Astrocyte (in vitro differentiated cells and primary cell): ENCODE measurements at regions not wholly inside any gene's neighbourhood (a gene's known extent, or its start where the extent isn't known, plus 50 kb on each side); places are given as distances from the start of the nearest gene placed in this dataset.
"Not testable (repeated sequence)": the region's sequence is repeated elsewhere in the genome, so short reads cannot be mapped to it uniquely, and the experiment has no call there.

Source experiments
- DNase-seq: peaks from one replicate; pipeline ENCODE4 v3.0.0-alpha.2; 2010; ENCODE audit warnings: low read depth
- FAIRE-seq: peaks from 2 replicates; lab custom pipeline; 2011; peaks lifted over from hg19 to GRCh38; lab: Jason Lieb, UNC
- H2AFZ ChIP-seq: 2 replicates; pipeline ENCODE4 v1.6.0; 2012; ENCODE audit warnings: low read depth, low read length, inconsistent platforms
- H3K27ac ChIP-seq: 2 replicates; pipeline ENCODE4 v1.5.1; 2011; ENCODE audit warnings: low read depth, low read length, inconsistent platforms
- H3K27me3 ChIP-seq: 2 replicates; pipeline ENCODE4 v1.6.0; 2011; ENCODE audit warnings: low read length, inconsistent platforms; ENCODE audit not compliant: insufficient read depth
- H3K36me3 ChIP-seq: 2 replicates; pipeline ENCODE4 v1.5.1; 2011; ENCODE audit warnings: low read length, inconsistent platforms; ENCODE audit not compliant: insufficient read depth
- H3K4me1 ChIP-seq: 2 replicates; pipeline ENCODE4 v1.5.1; 2011; ENCODE audit warnings: low read length, inconsistent platforms; ENCODE audit not compliant: insufficient read depth
- H3K4me2 ChIP-seq: 2 replicates; pipeline ENCODE4 v1.6.0; 2012; ENCODE audit warnings: low read length, inconsistent platforms
- H3K4me3 ChIP-seq: 2 replicates; pipeline ENCODE4 v1.5.1; 2011; ENCODE audit warnings: low read depth, mild to moderate bottlenecking, low read length, inconsistent platforms; ENCODE audit not compliant: insufficient read depth
- H3K79me2 ChIP-seq: 2 replicates; pipeline ENCODE4 v1.6.0; 2012; ENCODE audit warnings: mild to moderate bottlenecking, low read length, inconsistent platforms; ENCODE audit not compliant: insufficient read depth
- H3K9ac ChIP-seq: 2 replicates; pipeline ENCODE4 v1.6.0; 2012; ENCODE audit warnings: mild to moderate bottlenecking, low read length, inconsistent platforms
- H3K9me3 ChIP-seq: 2 replicates; pipeline ENCODE4 v1.5.1; 2012; ENCODE audit warnings: low read depth, mild to moderate bottlenecking, low read length, inconsistent platforms; ENCODE audit not compliant: insufficient read depth
- H4K20me1 ChIP-seq: 2 replicates; pipeline ENCODE4 v1.6.0; 2012; ENCODE audit warnings: low read length, inconsistent platforms; ENCODE audit not compliant: insufficient read depth
- H3K27ac Mint-ChIP-seq: one replicate; pipeline ENCODE4 v1.8.0; 2021; ENCODE audit warnings: mild to moderate bottlenecking, mixed read lengths; ENCODE audit not compliant: unreplicated experiment
- H3K27me3 Mint-ChIP-seq: one replicate; pipeline ENCODE4 v1.8.0; 2021; ENCODE audit warnings: low read depth, mixed read lengths; ENCODE audit not compliant: unreplicated experiment
- H3K36me3 Mint-ChIP-seq: one replicate; pipeline ENCODE4 v1.8.0; 2021; ENCODE audit warnings: low read depth, mixed read lengths; ENCODE audit not compliant: unreplicated experiment
- H3K4me1 Mint-ChIP-seq: one replicate; pipeline ENCODE4 v1.8.0; 2021; ENCODE audit warnings: low read depth, mixed read lengths; ENCODE audit not compliant: unreplicated experiment
- H3K4me3 Mint-ChIP-seq: one replicate; pipeline ENCODE4 v1.8.0; 2021; ENCODE audit warnings: mild to moderate bottlenecking, moderate library complexity, mixed read lengths; ENCODE audit not compliant: unreplicated experiment
- H3K9me3 Mint-ChIP-seq: one replicate; pipeline ENCODE4 v1.8.0; 2021; ENCODE audit warnings: mild to moderate bottlenecking, mixed read lengths; ENCODE audit not compliant: unreplicated experiment
- EZH2 ChIP-seq: IDR thresholded peaks from 2 replicates; pipeline ENCODE4 v1.6.1; 2012; ENCODE audit warnings: mild to moderate bottlenecking, low read length, inconsistent platforms; ENCODE audit not compliant: insufficient read depth
- TF ChIP-seq, protein P1 (sequence below): IDR thresholded peaks from 2 replicates; pipeline ENCODE4 v1.5.1; 2011; ENCODE audit warnings: low read depth, mild to moderate bottlenecking, inconsistent platforms, low read length, moderate library complexity; ENCODE audit not compliant: insufficient read depth

DNA sequence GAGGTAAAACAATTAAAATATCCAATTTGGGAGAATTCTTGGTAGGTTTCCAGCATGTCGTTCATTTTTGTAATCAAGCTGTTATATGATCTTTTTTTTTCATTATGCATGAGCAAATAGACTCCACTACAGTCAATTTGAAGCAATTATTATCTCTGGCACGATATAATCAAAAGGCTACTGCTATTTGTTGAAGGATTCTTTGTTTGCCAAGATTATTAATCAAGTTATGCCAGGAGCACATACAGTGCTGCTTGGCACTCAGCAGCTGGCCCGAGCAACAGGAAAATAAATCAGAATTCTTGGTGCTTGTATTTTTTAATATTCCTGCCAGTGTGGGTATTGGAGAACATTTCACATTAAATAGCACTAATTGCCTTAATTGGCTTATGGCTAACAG is 279.5 kb downstream of the RND3 start:
- DNase-seq = no peak
- FAIRE-seq = no peak
- Histone ChIP-seq H3K9me3 (no peaks in the 10 kb centered on the region), H3K36me3 (no peaks in the 10 kb centered on the region), H3K79me2 (no peaks in the 10 kb centered on the region), H3K9ac (no peak overlapping the region), H3K4me3 (no peak overlapping the region), H3K4me1 (peaks cover 2% of the 10 kb centered on the region), H4K20me1 (no peaks in the 10 kb centered on the region), H3K27me3 (no peaks in the 10 kb centered on the region), H3K4me2 (no peak overlapping the region), H3K27ac (no peak overlapping the region), H2AFZ (no peak overlapping the region)
- Mint-ChIP-seq H3K27me3 (no peaks in the 10 kb centered on the region), H3K27ac (no peak overlapping the region), H3K4me1 (peaks cover 22% of the 10 kb centered on the region), H3K4me3 (no peak overlapping the region), H3K9me3 (no peaks in the 10 kb centered on the region), H3K36me3 (no peaks in the 10 kb centered on the region)
- no peak for TF ChIP-seq EZH2
- TF ChIP-seq, protein P1, sequence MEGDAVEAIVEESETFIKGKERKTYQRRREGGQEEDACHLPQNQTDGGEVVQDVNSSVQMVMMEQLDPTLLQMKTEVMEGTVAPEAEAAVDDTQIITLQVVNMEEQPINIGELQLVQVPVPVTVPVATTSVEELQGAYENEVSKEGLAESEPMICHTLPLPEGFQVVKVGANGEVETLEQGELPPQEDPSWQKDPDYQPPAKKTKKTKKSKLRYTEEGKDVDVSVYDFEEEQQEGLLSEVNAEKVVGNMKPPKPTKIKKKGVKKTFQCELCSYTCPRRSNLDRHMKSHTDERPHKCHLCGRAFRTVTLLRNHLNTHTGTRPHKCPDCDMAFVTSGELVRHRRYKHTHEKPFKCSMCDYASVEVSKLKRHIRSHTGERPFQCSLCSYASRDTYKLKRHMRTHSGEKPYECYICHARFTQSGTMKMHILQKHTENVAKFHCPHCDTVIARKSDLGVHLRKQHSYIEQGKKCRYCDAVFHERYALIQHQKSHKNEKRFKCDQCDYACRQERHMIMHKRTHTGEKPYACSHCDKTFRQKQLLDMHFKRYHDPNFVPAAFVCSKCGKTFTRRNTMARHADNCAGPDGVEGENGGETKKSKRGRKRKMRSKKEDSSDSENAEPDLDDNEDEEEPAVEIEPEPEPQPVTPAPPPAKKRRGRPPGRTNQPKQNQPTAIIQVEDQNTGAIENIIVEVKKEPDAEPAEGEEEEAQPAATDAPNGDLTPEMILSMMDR = no peak

DNA sequence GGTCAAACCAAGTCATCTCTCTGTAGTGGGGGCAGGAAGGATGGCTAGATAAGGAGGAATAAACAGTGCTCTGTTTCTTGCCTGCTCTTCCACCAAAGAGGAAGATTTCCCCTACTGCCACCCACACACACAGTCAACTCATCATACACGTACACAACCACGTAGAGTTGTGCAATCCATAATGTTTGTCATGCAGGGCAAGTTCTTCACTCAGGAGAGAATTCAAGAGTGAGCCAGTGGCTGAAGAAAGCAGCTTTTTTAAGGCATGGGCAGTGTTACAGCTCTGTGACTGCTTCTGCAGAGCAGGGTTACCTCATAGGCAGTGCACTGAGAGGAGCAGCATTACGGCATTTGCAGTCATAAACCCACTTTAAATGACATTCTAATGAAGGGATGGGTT is 283.0 kb downstream of the RND3 start:
- H3K9ac ChIP-seq = no peak overlapping the region
- no peak overlapping the region for H3K27ac ChIP-seq
- Mint-ChIP-seq H3K4me3 (no peak overlapping the region), H3K4me1 (peaks cover 5% of the 10 kb centered on the region), H3K9me3 (no peaks in the 10 kb centered on the region), H3K27ac (peak overlapping the region; percentile 7), H3K36me3 (no peaks in the 10 kb centered on the region), H3K27me3 (no peaks in the 10 kb centered on the region)
- H4K20me1 ChIP-seq = no peaks in the 10 kb centered on the region
- no peaks in the 10 kb centered on the region for H3K27me3 ChIP-seq
- H3K4me3 ChIP-seq = no peak overlapping the region
- no peaks in the 10 kb centered on the region for H3K36me3 ChIP-seq
- FAIRE-seq = peak; percentile 5
- H2AFZ ChIP-seq = no peak overlapping the region
- no peak for TF ChIP-seq EZH2
- TF ChIP-seq, protein P1 = no peak
- H3K9me3 ChIP-seq = no peaks in the 10 kb centered on the region
- H3K4me2 ChIP-seq = no peak overlapping the region
- DNase-seq = peak; percentile 86
- no peaks in the 10 kb centered on the region for H3K79me2 ChIP-seq
- H3K4me1 ChIP-seq = peaks cover 2% of the 10 kb centered on the region

DNA sequence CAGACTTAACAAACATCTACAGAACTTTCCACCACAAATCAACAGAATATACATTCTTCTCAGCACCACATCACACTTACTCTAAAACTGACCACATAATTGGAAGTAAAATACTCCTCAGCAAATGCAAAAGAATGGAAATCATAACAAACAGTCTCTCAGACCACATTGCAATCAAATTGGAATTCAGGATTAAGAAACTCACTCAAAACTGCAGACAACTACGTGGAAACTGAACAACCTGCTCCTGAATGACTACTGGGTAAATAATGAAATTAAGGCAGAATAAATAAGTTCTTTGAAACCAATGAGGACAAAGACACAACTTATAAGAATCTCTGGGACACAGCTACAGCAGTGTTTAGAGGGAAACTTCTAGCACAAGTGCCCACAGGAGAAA is 292.7 kb downstream of the RND3 start:
- not testable (repeated sequence) for H3K4me3 Mint-ChIP-seq, FAIRE-seq, H3K4me1 Mint-ChIP-seq, H3K27me3 Mint-ChIP-seq, H3K4me1 ChIP-seq, H4K20me1 ChIP-seq, H3K4me2 ChIP-seq, H3K9ac ChIP-seq, H3K4me3 ChIP-seq, H3K27me3 ChIP-seq, H3K36me3 Mint-ChIP-seq, H3K27ac Mint-ChIP-seq, H3K79me2 ChIP-seq, H3K9me3 ChIP-seq, H2AFZ ChIP-seq, H3K27ac ChIP-seq, H3K36me3 ChIP-seq
- peak; percentile 18 for DNase-seq
- peaks cover 12% of the 10 kb centered on the region for H3K9me3 Mint-ChIP-seq
